Fibroblast of gingiva (primary cell): ENCODE measurements at regions not wholly inside any gene's neighbourhood (a gene's known extent, or its start where the extent isn't known, plus 50 kb on each side); places are given as distances from the start of the nearest gene placed in this dataset.

ENCODE experiments used
- DNase-seq: peaks from one replicate; pipeline ENCODE4 v3.0.0-alpha.2; 2011; ENCODE audit warnings: low read depth

GRCh38 chr12:30019366-30020140 is 235.8 kb upstream of the TMTC1 start:
- peak; percentile 12 for DNase-seq

GRCh38 chr12:30016540-30017055 is 232.9 kb upstream of the TMTC1 start:
- no peak for DNase-seq

GRCh38 chr12:30015631-30016337 is 232.0 kb upstream of the TMTC1 start:
- DNase-seq, result no peak

GRCh38 chr12:30014991-30015390 is 231.2 kb upstream of the TMTC1 start:
- DNase-seq, result no peak

DNA sequence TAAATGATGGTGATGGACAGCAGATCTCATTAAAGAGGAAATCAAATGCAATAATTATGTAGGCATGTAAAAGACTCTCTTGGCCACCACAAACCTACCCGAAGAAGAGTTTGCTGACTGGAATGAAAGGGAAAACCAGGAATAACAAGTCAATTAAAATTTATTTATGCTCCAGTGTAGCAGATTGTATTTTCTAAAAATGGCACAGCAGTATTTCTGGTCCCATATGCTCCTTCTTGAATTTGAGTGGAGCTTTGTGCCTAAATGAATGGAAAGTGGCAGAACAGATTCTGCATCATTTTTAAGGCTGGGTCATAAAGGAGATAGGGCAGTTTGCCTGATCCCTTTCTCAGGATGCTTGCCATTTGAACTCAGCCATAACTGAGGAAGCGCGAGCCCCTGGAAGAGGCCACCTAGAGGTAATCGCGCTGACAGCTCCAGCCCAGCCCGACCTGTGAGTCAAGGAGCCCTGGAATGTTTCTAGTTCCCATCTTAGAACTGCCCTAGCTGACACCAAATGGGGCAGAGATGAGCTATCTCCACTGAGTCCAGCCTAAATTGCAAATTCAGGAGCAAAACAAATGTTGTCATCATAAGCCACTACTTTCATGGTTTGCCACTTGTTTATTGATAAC is 229.2 kb upstream of the TMTC1 start:
- no peak for DNase-seq

GRCh38 chr12:30010071-30011052 is 226.6 kb upstream of the TMTC1 start:
- no peak for DNase-seq

- no peak for DNase-seq
These were observed 222.3 kb upstream of the TMTC1 start for GRCh38 chr12:30006021-30006420.

DNA sequence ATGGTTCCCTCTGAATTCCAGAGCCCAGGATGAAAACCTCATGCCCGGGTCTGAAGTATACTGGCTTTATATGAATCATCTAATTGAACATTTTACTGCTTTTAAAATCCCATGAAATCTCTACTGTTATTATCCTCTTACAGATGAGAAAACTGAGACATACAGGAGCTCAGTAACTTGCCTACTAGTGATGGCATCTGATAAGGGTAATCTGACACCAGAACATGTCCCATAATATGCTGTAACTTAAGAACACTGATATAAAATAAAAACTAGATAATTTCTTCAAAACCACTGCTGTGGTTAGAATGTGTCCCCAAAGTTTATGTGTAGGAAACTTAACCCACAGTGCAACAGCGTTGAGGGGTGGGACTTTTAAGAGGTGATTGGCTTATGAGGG is 219.6 kb upstream of the TMTC1 start:
- no peak for DNase-seq

GRCh38 chr12:30002677-30003076 is 218.9 kb upstream of the TMTC1 start:
- DNase-seq, result no peak

DNA sequence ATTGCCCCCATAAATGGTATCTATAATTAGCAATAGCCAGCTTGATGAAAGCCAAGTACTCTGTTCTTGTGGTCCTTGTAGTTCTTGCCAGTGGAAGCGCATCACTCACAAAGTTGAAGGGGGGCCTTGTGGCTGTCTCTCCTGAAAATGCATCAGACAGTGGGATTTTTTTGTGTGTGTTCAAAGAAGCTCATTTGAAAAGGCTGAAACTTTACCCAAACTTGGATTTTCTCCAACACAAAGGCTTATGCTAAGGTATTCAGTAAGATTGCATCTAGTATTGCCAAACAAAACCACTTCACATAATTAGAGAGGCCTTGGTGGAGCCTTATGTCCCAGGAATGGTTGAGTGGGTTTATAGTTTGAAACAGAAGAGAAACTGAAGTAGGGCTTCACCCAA is 216.7 kb upstream of the TMTC1 start:
- DNase-seq, result peak; percentile 65

- no peak for DNase-seq
These were observed 213.3 kb upstream of the TMTC1 start for GRCh38 chr12:29996993-29997392.

- no peak for DNase-seq
These were observed 208.6 kb upstream of the TMTC1 start for GRCh38 chr12:29992366-29992765.

DNA sequence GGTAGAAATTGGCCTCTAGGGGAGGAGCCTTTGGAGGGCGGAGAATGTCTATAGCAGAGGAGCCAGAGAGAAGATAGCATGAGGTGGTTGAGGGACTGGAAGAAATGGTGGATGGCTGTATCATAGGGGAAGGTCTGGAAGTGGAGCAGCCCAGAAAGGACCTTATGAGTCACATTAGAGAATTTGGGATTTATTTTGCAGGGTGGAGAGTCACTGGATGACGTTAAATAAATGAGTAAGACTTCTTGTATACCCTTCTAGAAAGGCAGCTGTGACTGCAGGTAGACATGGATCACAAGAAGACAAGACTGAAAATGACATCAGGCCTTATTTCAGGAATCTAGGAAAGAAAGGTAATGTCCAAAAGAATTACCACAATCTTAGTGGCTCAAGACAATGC is 208.2 kb upstream of the TMTC1 start:
- no peak for DNase-seq

- DNase-seq, result no peak
These were observed 207.2 kb upstream of the TMTC1 start for GRCh38 chr12:29990971-29991370.

GRCh38 chr12:29983851-29984250 is 200.1 kb upstream of the TMTC1 start:
- no peak for DNase-seq

GRCh38 chr12:29980304-29980703 is 196.6 kb upstream of the TMTC1 start:
- DNase-seq, result no peak

GRCh38 chr12:29971446-29971845 is 187.7 kb upstream of the TMTC1 start:
- no peak for DNase-seq

DNA sequence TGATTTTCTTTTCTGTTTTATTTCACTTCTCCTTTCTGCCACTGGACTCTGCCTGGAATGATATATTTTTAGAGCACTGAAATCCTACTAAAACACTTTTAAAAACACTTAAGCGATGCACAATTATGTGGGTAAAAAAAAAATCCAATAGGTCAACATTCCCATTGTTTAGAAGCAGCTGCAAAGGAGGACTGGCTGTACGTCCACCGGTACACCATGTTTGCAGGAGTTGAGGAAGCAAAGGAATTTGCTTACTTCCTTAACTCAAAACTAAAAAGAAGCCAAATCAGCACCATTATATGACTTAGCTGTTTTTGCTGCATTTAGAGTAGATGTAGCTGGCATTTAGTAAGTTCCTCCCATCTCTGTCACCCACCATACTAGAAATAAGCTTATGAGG is 186.8 kb upstream of the TMTC1 start:
- DNase-seq, result no peak

- DNase-seq, result no peak
These were observed 178.7 kb upstream of the TMTC1 start for GRCh38 chr12:29962276-29963035.

GRCh38 chr12:29961231-29961630 is 177.5 kb upstream of the TMTC1 start:
- DNase-seq, result no peak

GRCh38 chr12:29960122-29960521 is 176.4 kb upstream of the TMTC1 start:
- DNase-seq, result no peak
